ENCODE measurements at regions not wholly inside any gene's neighbourhood (a gene's known extent, or its start where the extent isn't known, plus 50 kb on each side); places are given as distances from the start of the nearest gene placed in this dataset.

- Histone ChIP-seq H3K27ac (no peak overlapping the region), H3K27me3 (no peaks in the 10 kb centered on the region), H3K4me3 (replicated peaks in 1 of 3) (no peak overlapping the region), H3K9me3 (no peaks in the 10 kb centered on the region), H3K36me3 (no peaks in the 10 kb centered on the region), H3K4me1 (no peaks in the 10 kb centered on the region)
- no peak for TF ChIP-seq POLR2A (IDR thresholded peaks at IDR 0.05)
- no peak for TF ChIP-seq CTCF (IDR thresholded peaks at IDR 0.05)
- 77 to 83% methylated on average over 5 of the region's 5 CpGs for WGBS, 2 donors
- intact Hi-C loops (cut with DNase I), result no loop called here
- DNase-seq, result no peak
Observed at GRCh38 chr14:98168211-98168985, 1103.6 kb downstream of the BCL11B start.

GRCh38 chr14:98169170-98169587 lies 1102.8 kb downstream of the BCL11B start:
- no peaks in the 10 kb centered on the region for H3K36me3 ChIP-seq
- no peak for DNase-seq
- intact Hi-C loops (cut with DNase I), result no loop called here
- H3K27ac ChIP-seq, result no peak overlapping the region
- TF ChIP-seq POLR2A (IDR thresholded peaks at IDR 0.05), result no peak
- no peak for TF ChIP-seq CTCF (IDR thresholded peaks at IDR 0.05)
- H3K9me3 ChIP-seq, result no peaks in the 10 kb centered on the region
- no peaks in the 10 kb centered on the region for H3K27me3 ChIP-seq
- no peak overlapping the region for H3K4me3 ChIP-seq (replicated peaks in 1 of 3)
- H3K4me1 ChIP-seq, result no peaks in the 10 kb centered on the region

DNA sequence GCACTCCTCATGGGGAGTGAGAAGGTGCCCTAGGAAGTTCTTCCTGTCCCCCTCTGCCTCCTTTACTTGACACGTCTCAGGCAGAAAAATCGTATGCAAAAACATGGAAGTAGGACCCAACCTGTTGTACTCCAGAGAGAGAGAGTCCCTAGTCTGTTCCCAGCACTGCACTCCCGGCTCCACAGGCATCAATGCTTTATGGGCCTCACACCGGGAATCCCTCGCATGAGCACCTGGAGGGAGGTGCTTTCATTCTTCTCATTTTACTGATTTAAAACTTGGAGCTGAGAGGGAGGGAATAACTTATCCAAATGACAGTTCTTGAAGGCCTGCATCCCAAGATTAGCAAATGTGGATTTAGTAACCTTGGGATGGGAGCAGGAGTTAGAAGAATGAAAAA lies 1101.4 kb downstream of the BCL11B start:
- TF ChIP-seq POLR2A (IDR thresholded peaks at IDR 0.05) (no peak), CTCF (IDR thresholded peaks at IDR 0.05) (no peak)
- intact Hi-C loops (cut with DNase I), result no loop called here
- Histone ChIP-seq H3K4me3 (replicated peaks in 1 of 3) (no peak overlapping the region), H3K4me1 (no peaks in the 10 kb centered on the region), H3K9me3 (no peaks in the 10 kb centered on the region), H3K36me3 (no peaks in the 10 kb centered on the region), H3K27ac (no peak overlapping the region), H3K27me3 (no peaks in the 10 kb centered on the region)
- DNase-seq, result no peak
- WGBS, 2 donors, result 54 to 68% methylated on average over 5 of the region's 5 CpGs

- TF ChIP-seq POLR2A (IDR thresholded peaks at IDR 0.05) (no peak), CTCF (IDR thresholded peaks at IDR 0.05) (no peak)
- no peaks in the 10 kb centered on the region for H3K4me1 ChIP-seq
- no peaks in the 10 kb centered on the region for H3K27me3 ChIP-seq
- no peak for DNase-seq
- intact Hi-C loops (cut with DNase I), result no loop called here
- no peaks in the 10 kb centered on the region for H3K9me3 ChIP-seq
- no peak overlapping the region for H3K4me3 ChIP-seq (replicated peaks in 1 of 3)
- WGBS, 2 donors, result 85 to 100% methylated on average over 3 of the region's 3 CpGs
- no peaks in the 10 kb centered on the region for H3K36me3 ChIP-seq
- no peak overlapping the region for H3K27ac ChIP-seq
Observed at GRCh38 chr14:98171654-98172053, 1100.3 kb downstream of the BCL11B start.

GRCh38 chr14:98172243-98172778 lies 1099.7 kb downstream of the BCL11B start:
- TF ChIP-seq POLR2A (IDR thresholded peaks at IDR 0.05) (no peak), CTCF (IDR thresholded peaks at IDR 0.05) (no peak)
- intact Hi-C loops (cut with DNase I), result no loop called here
- no peaks in the 10 kb centered on the region for H3K4me1 ChIP-seq
- no peaks in the 10 kb centered on the region for H3K9me3 ChIP-seq
- DNase-seq, result no peak
- H3K27ac ChIP-seq, result no peak overlapping the region
- H3K27me3 ChIP-seq, result no peaks in the 10 kb centered on the region
- 92 to 100% methylated on average over 2 to 3 of the region's 5 CpGs for WGBS, 2 donors
- H3K36me3 ChIP-seq, result no peaks in the 10 kb centered on the region
- no peak overlapping the region for H3K4me3 ChIP-seq (replicated peaks in 1 of 3)
